ENCODE measurements at regions not wholly inside any gene's neighbourhood (a gene's known extent, or its start where the extent isn't known, plus 50 kb on each side); places are given as distances from the start of the nearest gene placed in this dataset.
"Not testable (repeated sequence)": the region's sequence is repeated elsewhere in the genome, so short reads cannot be mapped to it uniquely, and the experiment has no call there.

DNA sequence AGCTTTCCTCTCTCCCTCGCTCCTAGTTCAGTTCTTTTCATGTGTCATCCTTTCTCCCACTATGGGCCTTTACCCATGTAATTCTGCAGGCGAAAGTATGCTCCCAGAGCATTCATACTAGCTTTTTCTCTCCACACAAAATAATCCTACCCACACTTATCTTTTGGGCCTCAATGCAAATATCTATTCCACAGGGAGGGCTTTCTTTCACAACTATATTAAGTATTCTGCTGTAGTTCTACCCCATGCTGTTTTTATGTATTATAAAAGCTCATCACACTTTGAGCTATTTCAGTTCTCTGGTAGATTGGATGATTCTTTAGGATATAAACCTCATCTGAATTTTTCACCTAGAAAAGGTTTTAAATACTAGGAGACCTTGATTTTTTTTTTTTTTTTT is 774.6 kb upstream of the CRIM1 start:
- Histone ChIP-seq H3K9ac (ENCODE audit: control insufficient read depth, insufficient read depth, low read length) (no peak overlapping the region), H3K27ac (ENCODE audit: control insufficient read depth, insufficient read depth) (no peak overlapping the region), H3K4me2 (ENCODE audit: control insufficient read depth, insufficient read depth) (no peak overlapping the region), H3K4me1 (ENCODE audit: control insufficient read depth, insufficient read depth, low read length) (no peaks in the 10 kb centered on the region), H3K27me3 (replicated peaks in 1 of 2; ENCODE audit: control insufficient read depth in 2 of 2, insufficient read depth in 2 of 2, low read length in 1 of 2) (no peaks in the 10 kb centered on the region), H3K79me2 (ENCODE audit: control insufficient read depth, insufficient read depth, low read length) (no peaks in the 10 kb centered on the region), H2AFZ (ENCODE audit: control insufficient read depth, low read depth, low read length) (no peak overlapping the region), H3K9me3 (replicated peaks; ENCODE audit: control insufficient read depth, insufficient read depth, low read length) (no peaks in the 10 kb centered on the region), H4K20me1 (ENCODE audit: control insufficient read depth, insufficient read depth) (no peaks in the 10 kb centered on the region), H3K36me3 (ENCODE audit: control insufficient read depth in 2 of 2, insufficient read depth in 2 of 2, low read length in 1 of 2) (no peaks in the 10 kb centered on the region), H3K4me3 (no peak overlapping the region)
- DNase-seq (ENCODE audit: low read depth, low spot score) (no peak), FAIRE-seq (no peak), ATAC-seq (no peak)
- ChIA-PET SMC1A (ENCODE audit: uncharacterized antibody, unreplicated experiment) (interaction anchor here (0.7 kb wide), 1 partner anchor 29 kb away, joined by 3 read pairs; no protein-coding TSS in a partner anchor), RAD21 (ENCODE audit: unreplicated experiment) (no interaction called here), POLR2A (no interaction called here), CTCF (interaction anchor here (0.6 kb wide), 1 partner anchor 1332 kb away, joined by 3 read pairs; no protein-coding TSS in a partner anchor)
- no TSS peak for BruUV-seq (replicated peaks)
- in situ Hi-C loops (cut with MboI) (no loop called here), intact Hi-C loops (cut with micrococcal nuclease; ENCODE audit: unreplicated experiment) (no loop called here)
- no peak for TF ChIP-seq ATF2 (IDR thresholded peaks at IDR 0.05; ENCODE audit: low read length)
- TF ChIP-seq, protein P1, sequence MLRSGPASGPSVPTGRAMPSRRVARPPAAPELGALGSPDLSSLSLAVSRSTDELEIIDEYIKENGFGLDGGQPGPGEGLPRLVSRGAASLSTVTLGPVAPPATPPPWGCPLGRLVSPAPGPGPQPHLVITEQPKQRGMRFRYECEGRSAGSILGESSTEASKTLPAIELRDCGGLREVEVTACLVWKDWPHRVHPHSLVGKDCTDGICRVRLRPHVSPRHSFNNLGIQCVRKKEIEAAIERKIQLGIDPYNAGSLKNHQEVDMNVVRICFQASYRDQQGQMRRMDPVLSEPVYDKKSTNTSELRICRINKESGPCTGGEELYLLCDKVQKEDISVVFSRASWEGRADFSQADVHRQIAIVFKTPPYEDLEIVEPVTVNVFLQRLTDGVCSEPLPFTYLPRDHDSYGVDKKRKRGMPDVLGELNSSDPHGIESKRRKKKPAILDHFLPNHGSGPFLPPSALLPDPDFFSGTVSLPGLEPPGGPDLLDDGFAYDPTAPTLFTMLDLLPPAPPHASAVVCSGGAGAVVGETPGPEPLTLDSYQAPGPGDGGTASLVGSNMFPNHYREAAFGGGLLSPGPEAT (IDR thresholded peaks at IDR 0.05; ENCODE audit: low read depth) = no peak
- TF ChIP-seq ZNF687 (IDR thresholded peaks at IDR 0.05) = no peak
- no peak for TF ChIP-seq SMARCA5 (IDR thresholded peaks at IDR 0.05)
- TF ChIP-seq NRF1 (conservative IDR thresholded peaks at IDR 0.05; ENCODE audit: low read depth, low read length) = no peak
- TF ChIP-seq CHD2 (IDR thresholded peaks at IDR 0.05; ENCODE audit: borderline replicate concordance, low read depth, low read length) = no peak
- TF ChIP-seq BCL11A (IDR thresholded peaks at IDR 0.05; ENCODE audit: low read depth, low read length) = no peak
- no peak for TF ChIP-seq CBX5 (IDR thresholded peaks at IDR 0.05; ENCODE audit: low read depth)
- TF ChIP-seq NR2F1 (conservative IDR thresholded peaks at IDR 0.05) = no peak
- TF ChIP-seq TCF7 (IDR thresholded peaks at IDR 0.05; ENCODE audit: borderline replicate concordance) = no peak
- TF ChIP-seq IRF4 (IDR thresholded peaks at IDR 0.05; ENCODE audit: low read depth, low read length) = no peak
- no peak for TF ChIP-seq MEF2A (IDR thresholded peaks at IDR 0.05; ENCODE audit: insufficient read depth, low read depth, low read length)
- WGBS (ENCODE audit: insufficient coverage, insufficient replicate concordance, low lambda C conversion rate, missing lambda C conversion rate) = 0% methylated on average over 2 of the region's 2 CpGs

DNA sequence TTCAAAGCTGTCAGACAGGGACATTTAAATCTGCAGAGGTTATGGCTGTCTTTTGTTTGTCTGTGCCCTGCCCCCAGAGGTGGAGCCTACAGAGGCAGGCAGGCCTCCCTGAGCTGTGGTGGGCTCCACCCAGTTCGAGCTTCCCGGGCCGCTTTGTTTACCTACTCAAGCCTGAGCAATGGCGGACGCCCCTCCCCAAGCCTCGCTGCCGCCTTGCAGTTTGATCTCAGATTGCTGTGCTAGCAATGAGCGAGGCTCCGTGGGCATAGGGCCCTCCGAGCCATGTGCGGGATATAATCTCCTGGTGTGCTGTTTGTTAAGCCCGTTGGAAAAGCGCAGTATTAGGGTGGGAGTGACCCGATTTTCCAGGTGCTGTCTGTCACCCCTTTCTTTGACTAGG is 787.0 kb upstream of the CRIM1 start:
- RAD21 ChIA-PET (ENCODE audit: unreplicated experiment); H3K27ac ChIP-seq (ENCODE audit: control insufficient read depth, insufficient read depth); H4K20me1 ChIP-seq (ENCODE audit: control insufficient read depth, insufficient read depth); H3K4me2 ChIP-seq (ENCODE audit: control insufficient read depth, insufficient read depth); FAIRE-seq; POLR2A ChIA-PET; H3K79me2 ChIP-seq (ENCODE audit: control insufficient read depth, insufficient read depth, low read length); H3K4me3 ChIP-seq; H3K9ac ChIP-seq (ENCODE audit: control insufficient read depth, insufficient read depth, low read length); H3K9me3 ChIP-seq (replicated peaks; ENCODE audit: control insufficient read depth, insufficient read depth, low read length); ATAC-seq; H3K27me3 ChIP-seq (replicated peaks in 1 of 2; ENCODE audit: control insufficient read depth in 2 of 2, insufficient read depth in 2 of 2, low read length in 1 of 2); intact Hi-C loops (cut with micrococcal nuclease; ENCODE audit: unreplicated experiment); DNase-seq (ENCODE audit: low read depth, low spot score); SMC1A ChIA-PET (ENCODE audit: uncharacterized antibody, unreplicated experiment); CTCF ChIA-PET; H3K4me1 ChIP-seq (ENCODE audit: control insufficient read depth, insufficient read depth, low read length); H3K36me3 ChIP-seq (ENCODE audit: control insufficient read depth in 2 of 2, insufficient read depth in 2 of 2, low read length in 1 of 2); BruUV-seq (replicated peaks); in situ Hi-C loops (cut with MboI); H2AFZ ChIP-seq (ENCODE audit: control insufficient read depth, low read depth, low read length): not testable (repeated sequence)
- 55% methylated on average over 11 of the region's 14 CpGs for WGBS (ENCODE audit: insufficient coverage, insufficient replicate concordance, low lambda C conversion rate, missing lambda C conversion rate)

Measured in GM12878 (cell line).